NT2/D1 (cell line): ENCODE measurements at regions not wholly inside any gene's neighbourhood (a gene's known extent, or its start where the extent isn't known, plus 50 kb on each side); places are given as distances from the start of the nearest gene placed in this dataset.

Experiments
- SUZ12 ChIP-seq: IDR thresholded peaks from 2 replicates; pipeline ENCODE4 v1.6.1; 2011; ENCODE audit not compliant: insufficient read length, insufficient read depth; ENCODE audit errors: extremely low read depth
- YY1 ChIP-seq: IDR thresholded peaks from 2 replicates; pipeline ENCODE4 v1.6.1; 2011; ENCODE audit not compliant: insufficient read length, insufficient read depth
- ZNF274 ChIP-seq: IDR thresholded peaks from 2 replicates; pipeline ENCODE4 v1.6.1; 2011; ENCODE audit warnings: mild to moderate bottlenecking, low read depth, low read length

DNA sequence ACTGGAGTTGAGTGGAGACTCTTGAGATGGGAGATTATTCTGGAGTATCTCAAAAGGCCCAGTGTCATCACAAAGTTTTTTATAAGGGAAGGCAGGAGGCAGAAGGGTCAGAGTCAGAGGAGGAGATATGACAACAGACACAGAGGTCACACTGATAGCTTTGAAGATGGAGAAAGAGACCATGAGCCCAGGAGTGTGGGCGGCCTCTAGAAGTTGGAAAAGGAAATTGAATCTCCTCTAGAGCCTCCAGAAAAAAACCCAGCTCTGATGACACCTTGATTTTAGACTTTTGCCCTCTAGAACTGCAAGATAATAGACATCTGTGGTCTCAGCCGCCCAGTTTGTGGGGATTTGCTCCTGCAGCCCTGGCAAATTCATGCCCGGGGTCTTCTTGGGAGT is 64.8 kb upstream of the SPTLC1 start:
- no peak for TF ChIP-seq YY1
- TF ChIP-seq SUZ12: no peak
- no peak for TF ChIP-seq ZNF274
